CD4-positive, alpha-beta memory T cell (primary cell): ENCODE measurements at regions not wholly inside any gene's neighbourhood (a gene's known extent, or its start where the extent isn't known, plus 50 kb on each side); places are given as distances from the start of the nearest gene placed in this dataset.
"Not testable (repeated sequence)": the region's sequence is repeated elsewhere in the genome, so short reads cannot be mapped to it uniquely, and the experiment has no call there.

Source experiments
- CTCF ChIA-PET: fragments of 350-600 bp; sonication (Branson Sonifier 250); formaldehyde crosslinking; loops from one replicate; lab custom pipeline; 2021; ENCODE audit warnings: inconsistent platforms; ENCODE audit not compliant: partially characterized antibody; lab: Charles Lee
- POLR2A ChIA-PET: fragments of 350-600 bp; sonication (Branson Sonifier 250); formaldehyde crosslinking; loops from one replicate; lab custom pipeline; 2021; ENCODE audit not compliant: partially characterized antibody; lab: Charles Lee
- DNase-seq, 5 donors: peaks; one replicate each; pipeline versions ENCODE4 v3.0.0 to v3.0.0-alpha.2; 2020 to 2022; ENCODE audit warnings: mixed read lengths in 1 of 5
- H3K27ac ChIP-seq: one replicate; pipeline ENCODE4 v1.7.0; 2013; ENCODE audit warnings: low read depth, low read length
- H3K27me3 ChIP-seq: 2 replicates; pipeline ENCODE4 v1.7.0; 2013; ENCODE audit warnings: mild to moderate bottlenecking, low read length, moderate library complexity; ENCODE audit not compliant: insufficient read depth
- H3K36me3 ChIP-seq: 2 replicates; pipeline ENCODE4 v1.7.0; 2013; ENCODE audit warnings: mild to moderate bottlenecking, low read length, moderate library complexity; ENCODE audit not compliant: insufficient read depth
- H3K4me1 ChIP-seq: 2 replicates; pipeline ENCODE4 v1.7.0; 2013; ENCODE audit warnings: mild to moderate bottlenecking, low read length, moderate library complexity; ENCODE audit not compliant: insufficient read depth
- H3K4me3 ChIP-seq, 2 donors: one replicate each; pipeline ENCODE4 v1.7.0; 2013; ENCODE audit warnings: low read length in 2 of 2, mild to moderate bottlenecking in 1 of 2
- H3K9me3 ChIP-seq, 2 donors: one replicate each; pipeline ENCODE4 v1.7.0; 2013; ENCODE audit warnings: low read length in 2 of 2, control low read depth in 1 of 2; ENCODE audit not compliant: control insufficient read depth in 1 of 2
- H3K27ac Mint-ChIP-seq, 7 donors: one replicate each; pipeline ENCODE4 v1.8.0; 2020 to 2021; ENCODE audit warnings: mixed read lengths in 7 of 7, mild to moderate bottlenecking in 6 of 7, inconsistent platforms in 3 of 7, moderate library complexity in 3 of 7
- H3K27me3 Mint-ChIP-seq, 2 donors: one replicate each; pipeline ENCODE4 v1.8.0; 2020 to 2021; ENCODE audit warnings: mixed read lengths in 2 of 2
- H3K36me3 Mint-ChIP-seq, 2 donors: one replicate each; pipeline ENCODE4 v1.8.0; 2020 to 2021; ENCODE audit warnings: mixed read lengths in 2 of 2, inconsistent platforms in 1 of 2, mild to moderate bottlenecking in 1 of 2
- H3K4me1 Mint-ChIP-seq, 4 donors: one replicate each; pipeline ENCODE4 v1.8.0; 2020 to 2021; ENCODE audit warnings: mixed read lengths in 4 of 4, mild to moderate bottlenecking in 1 of 4
- H3K4me3 Mint-ChIP-seq, 8 donors: one replicate each; pipeline ENCODE4 v1.8.0; 2020 to 2021; ENCODE audit warnings: mixed read lengths in 8 of 8, mild to moderate bottlenecking in 7 of 8, moderate library complexity in 6 of 8, inconsistent platforms in 3 of 8
- H3K9me3 Mint-ChIP-seq, 8 donors: one replicate each; pipeline ENCODE4 v1.8.0; 2020 to 2021; ENCODE audit warnings: mixed read lengths in 8 of 8, mild to moderate bottlenecking in 5 of 8, inconsistent platforms in 3 of 8, moderate library complexity in 1 of 8
- intact Hi-C: fragments of 100-400 bp; cut with micrococcal nuclease; formaldehyde crosslinking; loops from one replicate; pipeline ENCODE4 v1.15.1; 2023

- Mint-ChIP-seq H3K36me3 (no peaks in the 10 kb centered on the region), H3K27ac (peak overlapping the region in 1 of 7 donors; percentile 1), H3K27me3 (no peaks in the 10 kb centered on the region), H3K4me3 (no peak overlapping the region), H3K4me1 (peaks cover 6 to 14% (median 9%) of the 10 kb centered on the region in 4 donors), H3K9me3 (peaks cover 0 to 9% (median 5%) of the 10 kb centered on the region in 8 donors)
- Histone ChIP-seq H3K27me3 (no peaks in the 10 kb centered on the region), H3K4me1 (no peaks in the 10 kb centered on the region), H3K4me3 (no peak overlapping the region), H3K9me3 (no peaks in the 10 kb centered on the region), H3K36me3 (no peaks in the 10 kb centered on the region), H3K27ac (no peak overlapping the region)
- ChIA-PET POLR2A (interaction anchor here (0.6 kb wide), 1 partner anchor 327 kb away, joined by 3 read pairs; no protein-coding TSS in a partner anchor), CTCF (no interaction called here)
- intact Hi-C loops = loop anchor here (5.0 kb wide), 1 partner anchor 327 kb away; no protein-coding TSS in a partner anchor
- no peak for DNase-seq
These were observed 181.8 kb upstream of the TBL1XR1 start for GRCh38 chr3:177379045-177379444.

- H3K4me1 Mint-ChIP-seq = peaks cover 6 to 10% (median 9%) of the 10 kb centered on the region in 4 donors
- H3K27me3 ChIP-seq = no peaks in the 10 kb centered on the region
- ChIA-PET CTCF (no interaction called here), POLR2A (no interaction called here)
- no peaks in the 10 kb centered on the region for H3K9me3 ChIP-seq
- no peak overlapping the region for H3K4me3 Mint-ChIP-seq
- no peaks in the 10 kb centered on the region for H3K36me3 Mint-ChIP-seq
- DNase-seq = no peak
- H3K27ac ChIP-seq = no peak overlapping the region
- peaks cover 0 to 12% (median 5%) of the 10 kb centered on the region in 8 donors for H3K9me3 Mint-ChIP-seq
- H3K36me3 ChIP-seq = no peaks in the 10 kb centered on the region
- no peak overlapping the region for H3K27ac Mint-ChIP-seq
- no peak overlapping the region for H3K4me3 ChIP-seq
- intact Hi-C loops = no loop called here
- no peaks in the 10 kb centered on the region for H3K27me3 Mint-ChIP-seq
- no peaks in the 10 kb centered on the region for H3K4me1 ChIP-seq
These were observed 183.8 kb upstream of the TBL1XR1 start for GRCh38 chr3:177381070-177381469.

- no peaks in the 10 kb centered on the region for H3K9me3 ChIP-seq
- peaks cover 0 to 15% (median 8%) of the 10 kb centered on the region in 8 donors for H3K9me3 Mint-ChIP-seq
- H3K27me3 Mint-ChIP-seq = no peaks in the 10 kb centered on the region
- H3K4me1 Mint-ChIP-seq = peaks cover 4 to 9% (median 7%) of the 10 kb centered on the region in 4 donors
- ChIA-PET POLR2A (interaction anchor here (1.0 kb wide), 1 partner anchor 22 kb away, joined by 3 read pairs; no protein-coding TSS in a partner anchor), CTCF (no interaction called here)
- H3K4me3 Mint-ChIP-seq = no peak overlapping the region
- no peaks in the 10 kb centered on the region for H3K27me3 ChIP-seq
- H3K4me1 ChIP-seq = no peaks in the 10 kb centered on the region
- H3K36me3 ChIP-seq = no peaks in the 10 kb centered on the region
- no peak overlapping the region for H3K27ac Mint-ChIP-seq
- intact Hi-C loops = no loop called here
- no peak overlapping the region for H3K27ac ChIP-seq
- H3K4me3 ChIP-seq = no peak overlapping the region
- DNase-seq = no peak
- peaks cover 0 to 2% of the 10 kb centered on the region in 2 donors for H3K36me3 Mint-ChIP-seq
These were observed 185.7 kb upstream of the TBL1XR1 start for GRCh38 chr3:177382944-177383343.

- Histone ChIP-seq H3K27me3 (no peaks in the 10 kb centered on the region), H3K27ac (no peak overlapping the region), H3K36me3 (no peaks in the 10 kb centered on the region), H3K9me3 (no peaks in the 10 kb centered on the region), H3K4me3 (no peak overlapping the region), H3K4me1 (no peaks in the 10 kb centered on the region)
- Mint-ChIP-seq H3K36me3 (peaks cover 0 to 3% of the 10 kb centered on the region in 2 donors), H3K27ac (no peak overlapping the region), H3K4me3 (no peak overlapping the region), H3K4me1 (no peaks in the 10 kb centered on the region), H3K9me3 (peaks cover 0 to 14% (median 8%) of the 10 kb centered on the region in 8 donors), H3K27me3 (no peaks in the 10 kb centered on the region)
- DNase-seq = no peak
- ChIA-PET CTCF (no interaction called here), POLR2A (no interaction called here)
- intact Hi-C loops = no loop called here
These were observed 187.9 kb upstream of the TBL1XR1 start for GRCh38 chr3:177385186-177385585.

- DNase-seq = no peak
- no peaks in the 10 kb centered on the region for H3K4me1 ChIP-seq
- H3K27ac ChIP-seq = no peak overlapping the region
- ChIA-PET CTCF (no interaction called here), POLR2A (no interaction called here)
- no peaks in the 10 kb centered on the region for H3K36me3 ChIP-seq
- no peaks in the 10 kb centered on the region for H3K27me3 Mint-ChIP-seq
- H3K9me3 Mint-ChIP-seq = peaks cover 0 to 10% (median 6%) of the 10 kb centered on the region in 8 donors
- H3K36me3 Mint-ChIP-seq = peaks cover 0 to 3% of the 10 kb centered on the region in 2 donors
- H3K4me3 Mint-ChIP-seq = no peak overlapping the region
- no peaks in the 10 kb centered on the region for H3K9me3 ChIP-seq
- intact Hi-C loops = no loop called here
- H3K4me3 ChIP-seq = no peak overlapping the region
- peak overlapping the region in 1 of 7 donors; percentile 67 for H3K27ac Mint-ChIP-seq
- H3K27me3 ChIP-seq = no peaks in the 10 kb centered on the region
- no peaks in the 10 kb centered on the region for H3K4me1 Mint-ChIP-seq
These were observed 188.6 kb upstream of the TBL1XR1 start for GRCh38 chr3:177385831-177386301.

GRCh38 chr3:177388209-177388608 lies 190.9 kb upstream of the TBL1XR1 start:
- DNase-seq = no peak
- no peak overlapping the region for H3K4me3 ChIP-seq
- H3K36me3 ChIP-seq = no peaks in the 10 kb centered on the region
- CTCF ChIA-PET = no interaction called here
- Mint-ChIP-seq H3K4me1 (no peaks in the 10 kb centered on the region), H3K27ac (no peak overlapping the region), H3K9me3 (peaks cover 0 to 8% (median 6%) of the 10 kb centered on the region in 8 donors), H3K27me3 (no peaks in the 10 kb centered on the region), H3K36me3 (peaks cover 0 to 3% of the 10 kb centered on the region in 2 donors), H3K4me3 (no peak overlapping the region)
- H3K27ac ChIP-seq = no peak overlapping the region
- POLR2A ChIA-PET = interaction anchor here (0.8 to 1.0 kb wide), 2 partner anchors 15 to 29 kb away, joined by 3 read pairs; no protein-coding TSS in a partner anchor
- H3K9me3 ChIP-seq = no peaks in the 10 kb centered on the region
- intact Hi-C loops = no loop called here
- no peaks in the 10 kb centered on the region for H3K27me3 ChIP-seq
- no peaks in the 10 kb centered on the region for H3K4me1 ChIP-seq

GRCh38 chr3:177394231-177395024 lies 197.1 kb upstream of the TBL1XR1 start:
- POLR2A ChIA-PET, H3K4me3 ChIP-seq, H3K27ac ChIP-seq, CTCF ChIA-PET, H3K9me3 Mint-ChIP-seq, H3K36me3 ChIP-seq, intact Hi-C loops, H3K9me3 ChIP-seq, H3K4me1 Mint-ChIP-seq, H3K36me3 Mint-ChIP-seq, H3K4me1 ChIP-seq, H3K27me3 ChIP-seq, H3K27me3 Mint-ChIP-seq: not testable (repeated sequence)
- DNase-seq = peak in 4 of 5 donors; percentile 5 to 12 (median 8)
- H3K4me3 Mint-ChIP-seq = peak overlapping the region; percentile 3 to 67 (median 61)
- H3K27ac Mint-ChIP-seq = peak overlapping the region in 4 of 7 donors; percentile 30 to 75 (median 46)
